ENCODE measurements at regions not wholly inside any gene's neighbourhood (a gene's known extent, or its start where the extent isn't known, plus 50 kb on each side); places are given as distances from the start of the nearest gene placed in this dataset.

GRCh38 chr18:54739476-54739875 lies 88.8 kb upstream of the RAB27B start:
- TF ChIP-seq SOX6 (IDR thresholded peaks at IDR 0.05) (no peak), LARP7 (IDR thresholded peaks at IDR 0.05) (no peak), ZNF175 (CRISPR knock-in tag; IDR thresholded peaks at IDR 0.05; ENCODE audit: low read depth) (no peak), JUND (IDR thresholded peaks at IDR 0.05; ENCODE audit: borderline replicate concordance, low read depth, low read length) (no peak), JUND (tag; IDR thresholded peaks at IDR 0.05; ENCODE audit: borderline replicate concordance, low read depth, low read length) (no peak), EZH2 (IDR thresholded peaks at IDR 0.05; ENCODE audit: borderline replicate concordance, low read depth, low read length) (no peak), CTCF (IDR thresholded peaks at IDR 0.05 in 2 of 3, conservative IDR thresholded peaks at IDR 0.05 in 1 of 3; ENCODE audit: insufficient read depth in 2 of 3, low read depth in 1 of 3, low read length in 3 of 3) (no peak), TCF7 (IDR thresholded peaks at IDR 0.05; ENCODE audit: borderline replicate concordance) (no peak), CREB1 (IDR thresholded peaks at IDR 0.05) (no peak), CREB1 (CRISPR knock-in tag; IDR thresholded peaks at IDR 0.05) (no peak), NFE2L1 (tag; IDR thresholded peaks at IDR 0.05; ENCODE audit: borderline replicate concordance, low read depth) (no peak)
